A673 (cell line): ENCODE measurements at regions not wholly inside any gene's neighbourhood (a gene's known extent, or its start where the extent isn't known, plus 50 kb on each side); places are given as distances from the start of the nearest gene placed in this dataset.

Source experiments
- BruUV-seq: library from RNA; stranded (reverse); fragments of 400-500 nt; replicated peaks from 2 replicates; lab custom pipeline; 2021; lab: Mats Ljungman, UMichigan
- CTCF ChIA-PET: fragments of 300-600 bp; sonication (Branson Sonifier 250); formaldehyde crosslinking; loops from one replicate; lab custom pipeline; 2022; ENCODE audit warnings: antibody characterized with exemption; lab: Charles Lee
- POLR2A ChIA-PET: fragments of 300-600 bp; sonication (Branson Sonifier 250); formaldehyde crosslinking; loops from one replicate; lab custom pipeline; 2022; ENCODE audit warnings: antibody characterized with exemption; ENCODE audit not compliant: low non-redundant PET; lab: Charles Lee
- DNase-seq: peaks from one replicate; pipeline ENCODE4 v3.0.0-alpha.2; 2015; ENCODE audit warnings: low spot score
- H3K27ac ChIP-seq: fragments of 200-600 bp; sonication (generic); 2 replicates; pipeline ENCODE4 v1.5.1; 2016; ENCODE audit warnings: mixed run types, low read depth, mild to moderate bottlenecking, mixed read lengths, antibody characterized with exemption, low read length; ENCODE audit not compliant: poor library complexity, severe bottlenecking
- H3K27me3 ChIP-seq: fragments of 200-600 bp; sonication (generic); replicated peaks from 2 replicates; pipeline ENCODE4 v1.6.1; 2017; ENCODE audit warnings: mixed run types, low read depth, mild to moderate bottlenecking, mixed read lengths, antibody characterized with exemption, low read length; ENCODE audit not compliant: insufficient read depth, poor library complexity
- H3K36me3 ChIP-seq: fragments of 200-600 bp; sonication (generic); 2 replicates; pipeline ENCODE4 v1.6.1; 2016; ENCODE audit warnings: mixed run types, mild to moderate bottlenecking, mixed read lengths, antibody characterized with exemption, low read length; ENCODE audit not compliant: insufficient read depth, poor library complexity, severe bottlenecking
- H3K4me1 ChIP-seq: fragments of 200-600 bp; sonication (generic); 2 replicates; pipeline ENCODE4 v1.6.1; 2017; ENCODE audit warnings: mixed run types, mild to moderate bottlenecking, mixed read lengths, antibody characterized with exemption, low read length; ENCODE audit not compliant: insufficient read depth, poor library complexity, severe bottlenecking
- H3K4me3 ChIP-seq: fragments of 200-600 bp; sonication (generic); 2 replicates; pipeline ENCODE4 v1.5.1; 2016; ENCODE audit warnings: low read depth, mixed run types, mild to moderate bottlenecking, mixed read lengths, low read length; ENCODE audit not compliant: poor library complexity, severe bottlenecking
- H3K9me3 ChIP-seq: fragments of 200-600 bp; sonication (generic); 2 replicates; pipeline ENCODE4 v1.6.1; 2016; ENCODE audit warnings: mixed run types, low read depth, mild to moderate bottlenecking, mixed read lengths, antibody characterized with exemption, low read length; ENCODE audit not compliant: poor library complexity, severe bottlenecking
- EZH2 ChIP-seq: fragments of 200-600 bp; sonication (generic); IDR thresholded peaks from 2 replicates; pipeline ENCODE4 v1.6.1; 2017; ENCODE audit warnings: borderline replicate concordance, low read depth, mild to moderate bottlenecking, mixed read lengths, antibody characterized with exemption, low read length; ENCODE audit not compliant: poor library complexity, severe bottlenecking
- intact Hi-C: fragments of 100-400 bp; cut with micrococcal nuclease; formaldehyde crosslinking; loops from one replicate; pipeline ENCODE4 v1.10.0; 2022; ENCODE audit not compliant: unreplicated experiment
- TF ChIP-seq, protein P1 (sequence below): fragments of 300-800, 200-600 bp; sonication (generic); conservative IDR thresholded peaks from 2 replicates; pipeline ENCODE4 v1.5.1; 2017; ENCODE audit warnings: low read depth, mild to moderate bottlenecking, antibody characterized with exemption, low read length, moderate library complexity, mixed read lengths

DNA sequence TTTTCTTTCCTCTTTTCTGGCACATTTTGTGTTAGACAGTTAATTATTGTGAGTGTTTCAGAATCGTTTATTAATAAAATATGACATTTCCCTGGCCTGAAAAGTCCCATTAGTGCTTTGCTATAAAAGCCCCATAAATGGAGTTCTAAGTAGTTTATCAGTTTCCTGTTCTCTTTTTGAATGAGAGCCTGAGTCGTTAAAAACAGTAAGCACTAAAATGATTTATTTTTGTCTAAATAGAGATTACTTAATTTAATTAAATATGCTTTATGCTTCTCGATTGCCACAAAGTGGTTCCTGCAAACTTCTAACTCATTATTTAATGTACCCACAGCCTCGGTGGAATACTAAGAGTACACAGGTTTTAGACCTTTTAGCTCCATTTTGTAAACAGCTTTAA, 577.9 kb downstream of the C6orf118 start:
- ChIA-PET CTCF (no interaction called here), POLR2A (no interaction called here)
- intact Hi-C loops: no loop called here
- H3K27ac ChIP-seq: no peak overlapping the region
- no peaks in the 10 kb centered on the region for H3K36me3 ChIP-seq
- no peak for TF ChIP-seq EZH2
- TF ChIP-seq, protein P1, sequence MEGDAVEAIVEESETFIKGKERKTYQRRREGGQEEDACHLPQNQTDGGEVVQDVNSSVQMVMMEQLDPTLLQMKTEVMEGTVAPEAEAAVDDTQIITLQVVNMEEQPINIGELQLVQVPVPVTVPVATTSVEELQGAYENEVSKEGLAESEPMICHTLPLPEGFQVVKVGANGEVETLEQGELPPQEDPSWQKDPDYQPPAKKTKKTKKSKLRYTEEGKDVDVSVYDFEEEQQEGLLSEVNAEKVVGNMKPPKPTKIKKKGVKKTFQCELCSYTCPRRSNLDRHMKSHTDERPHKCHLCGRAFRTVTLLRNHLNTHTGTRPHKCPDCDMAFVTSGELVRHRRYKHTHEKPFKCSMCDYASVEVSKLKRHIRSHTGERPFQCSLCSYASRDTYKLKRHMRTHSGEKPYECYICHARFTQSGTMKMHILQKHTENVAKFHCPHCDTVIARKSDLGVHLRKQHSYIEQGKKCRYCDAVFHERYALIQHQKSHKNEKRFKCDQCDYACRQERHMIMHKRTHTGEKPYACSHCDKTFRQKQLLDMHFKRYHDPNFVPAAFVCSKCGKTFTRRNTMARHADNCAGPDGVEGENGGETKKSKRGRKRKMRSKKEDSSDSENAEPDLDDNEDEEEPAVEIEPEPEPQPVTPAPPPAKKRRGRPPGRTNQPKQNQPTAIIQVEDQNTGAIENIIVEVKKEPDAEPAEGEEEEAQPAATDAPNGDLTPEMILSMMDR: no peak
- no peaks in the 10 kb centered on the region for H3K4me1 ChIP-seq
- no peak overlapping the region for H3K4me3 ChIP-seq
- no peak for DNase-seq
- no TSS peak for BruUV-seq
- peaks cover 10% of the 10 kb centered on the region for H3K9me3 ChIP-seq
- no peaks in the 10 kb centered on the region for H3K27me3 ChIP-seq

DNA sequence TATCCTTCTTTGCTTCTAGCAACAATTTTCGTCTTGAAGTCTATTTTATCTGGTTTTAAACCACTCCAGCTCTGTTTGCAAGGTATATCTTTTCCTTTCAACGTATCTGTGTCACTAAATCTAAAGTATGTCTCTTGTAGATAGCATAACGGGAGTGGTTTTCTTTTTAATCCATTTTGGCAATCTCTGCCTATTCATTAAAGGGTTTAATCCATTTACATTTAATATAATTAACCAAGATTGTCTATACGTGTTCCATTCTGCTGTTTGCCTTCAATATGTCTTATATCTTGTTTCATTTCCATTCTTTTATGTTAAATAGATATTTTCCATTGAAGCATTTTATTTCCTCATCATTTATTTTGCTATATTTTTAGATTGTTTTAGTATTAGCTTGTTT, 587.9 kb downstream of the C6orf118 start:
- Histone ChIP-seq H3K36me3 (no peaks in the 10 kb centered on the region), H3K9me3 (peaks cover 13% of the 10 kb centered on the region), H3K4me3 (no peak overlapping the region), H3K27me3 (no peaks in the 10 kb centered on the region), H3K4me1 (no peaks in the 10 kb centered on the region), H3K27ac (no peak overlapping the region)
- ChIA-PET POLR2A (no interaction called here), CTCF (no interaction called here)
- BruUV-seq: no TSS peak
- no peak for DNase-seq
- TF ChIP-seq, protein P1: no peak
- TF ChIP-seq EZH2: no peak
- intact Hi-C loops: no loop called here

DNA sequence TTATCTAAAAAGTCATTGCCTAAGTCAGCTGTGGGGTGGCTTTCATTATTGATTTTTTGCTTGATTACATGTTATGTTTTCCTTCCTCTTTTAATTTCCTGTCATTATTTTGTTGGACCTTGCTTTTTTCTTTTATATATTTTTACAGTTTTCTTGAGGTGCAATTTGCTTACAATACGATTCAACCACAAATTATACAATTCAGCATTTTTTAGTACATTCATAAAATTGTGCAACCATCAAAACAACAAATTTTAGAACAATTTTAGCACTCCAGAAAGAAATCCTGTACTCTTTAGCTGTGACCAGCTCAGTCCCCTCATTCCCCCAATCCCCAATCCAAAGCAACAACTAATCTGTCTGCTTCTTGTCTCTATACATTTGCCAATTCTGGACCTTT, 608.9 kb downstream of the C6orf118 start:
- CTCF ChIA-PET: no interaction called here
- POLR2A ChIA-PET: no interaction called here
- intact Hi-C loops: no loop called here

More for the DNA sequence above, 608.9 kb downstream of the C6orf118 start:
- no peak for TF ChIP-seq EZH2
- TF ChIP-seq, protein P1: no peak
- peaks cover 11% of the 10 kb centered on the region for H3K9me3 ChIP-seq
- no peaks in the 10 kb centered on the region for H3K36me3 ChIP-seq
- no peak overlapping the region for H3K4me3 ChIP-seq
- no peak for DNase-seq
- H3K27me3 ChIP-seq: no peaks in the 10 kb centered on the region
- no TSS peak for BruUV-seq
- no peak overlapping the region for H3K27ac ChIP-seq
- H3K4me1 ChIP-seq: no peaks in the 10 kb centered on the region
